HG02973 (cell line): ENCODE measurements at regions not wholly inside any gene's neighbourhood (a gene's known extent, or its start where the extent isn't known, plus 50 kb on each side); places are given as distances from the start of the nearest gene placed in this dataset.
A peak's percentile ranks its signal among the peaks of the same experiment; 100 is the strongest.

ENCODE experiments used
- ATAC-seq: cut with Tn5 transposase; IDR thresholded peaks from one replicate; pipeline ENCODE4 v1.9.1; 2021; ENCODE audit warnings: moderate library complexity; ENCODE audit not compliant: unreplicated experiment

- ATAC-seq: no peak
Observed at GRCh38 chr7:47191316-47191715, 390.6 kb downstream of the TNS3 start.

GRCh38 chr7:47190462-47190861 is 391.4 kb downstream of the TNS3 start:
- ATAC-seq: no peak

- no peak for ATAC-seq
Observed at GRCh38 chr7:47188653-47189315, 393.1 kb downstream of the TNS3 start.

- ATAC-seq: no peak
Observed at GRCh38 chr7:47188136-47188535, 393.8 kb downstream of the TNS3 start.

- peak; percentile 59 for ATAC-seq
Observed at GRCh38 chr7:47186316-47186715, 395.6 kb downstream of the TNS3 start.

- ATAC-seq: no peak
Observed at GRCh38 chr7:47185839-47186238, 396.1 kb downstream of the TNS3 start.

- ATAC-seq: no peak
Observed at GRCh38 chr7:47185170-47185569, 396.7 kb downstream of the TNS3 start.

- ATAC-seq: no peak
Observed at GRCh38 chr7:47183862-47184590, 397.9 kb downstream of the TNS3 start.

- no peak for ATAC-seq
Observed at GRCh38 chr7:47181746-47182361, 400.1 kb downstream of the TNS3 start.

- ATAC-seq: no peak
Observed at GRCh38 chr7:47180516-47180826, 401.4 kb downstream of the TNS3 start.

- no peak for ATAC-seq
Observed at GRCh38 chr7:47179812-47180515, 401.9 kb downstream of the TNS3 start.

- peak; percentile 91 for ATAC-seq
Observed at GRCh38 chr7:47172602-47173539, 409.0 kb downstream of the TNS3 start.

GRCh38 chr7:47170516-47170915 is 411.4 kb downstream of the TNS3 start:
- ATAC-seq: no peak

GRCh38 chr7:47154791-47155190 is 427.1 kb downstream of the TNS3 start:
- ATAC-seq: no peak

GRCh38 chr7:47153576-47153975 is 428.3 kb downstream of the TNS3 start:
- ATAC-seq: no peak

- ATAC-seq: no peak
Observed at GRCh38 chr7:47153058-47153457, 428.9 kb downstream of the TNS3 start.

- no peak for ATAC-seq
Observed at GRCh38 chr7:47152307-47152706, 429.6 kb downstream of the TNS3 start.

- no peak for ATAC-seq
Observed at GRCh38 chr7:47150497-47151260, 431.2 kb downstream of the TNS3 start.

GRCh38 chr7:47149971-47150370 is 431.9 kb downstream of the TNS3 start:
- ATAC-seq: no peak
